ENCODE measurements at regions not wholly inside any gene's neighbourhood (a gene's known extent, or its start where the extent isn't known, plus 50 kb on each side); places are given as distances from the start of the nearest gene placed in this dataset.
"Not testable (repeated sequence)": the region's sequence is repeated elsewhere in the genome, so short reads cannot be mapped to it uniquely, and the experiment has no call there.

GRCh38 chr11:29061452-29061851 is 953.3 kb downstream of the METTL15 start:
- DNase-seq (ENCODE audit: low read depth) = no peak

GRCh38 chr11:29056487-29056886 is 948.3 kb downstream of the METTL15 start:
- DNase-seq (ENCODE audit: low read depth) = not testable (repeated sequence)

GRCh38 chr11:29051935-29052334 is 943.7 kb downstream of the METTL15 start:
- peak; percentile 47 for DNase-seq (ENCODE audit: low read depth)

GRCh38 chr11:29050962-29051361 is 942.8 kb downstream of the METTL15 start:
- not testable (repeated sequence) for DNase-seq (ENCODE audit: low read depth)

GRCh38 chr11:29040489-29040888 is 932.3 kb downstream of the METTL15 start:
- DNase-seq (ENCODE audit: low read depth) = no peak

GRCh38 chr11:29032384-29033149 is 924.4 kb downstream of the METTL15 start:
- no peak for DNase-seq (ENCODE audit: low read depth)

- no peak for DNase-seq (ENCODE audit: low read depth)
These were observed 921.3 kb downstream of the METTL15 start for GRCh38 chr11:29029452-29029851.

- DNase-seq (ENCODE audit: low read depth) = no peak
These were observed 919.2 kb downstream of the METTL15 start for GRCh38 chr11:29027436-29027835.

- no peak for DNase-seq (ENCODE audit: low read depth)
These were observed 918.1 kb downstream of the METTL15 start for GRCh38 chr11:29026286-29026685.

- no peak for DNase-seq (ENCODE audit: low read depth)
These were observed 916.8 kb downstream of the METTL15 start for GRCh38 chr11:29025001-29025400.

- no peak for DNase-seq (ENCODE audit: low read depth)
These were observed 916.2 kb downstream of the METTL15 start for GRCh38 chr11:29024386-29024785.

- DNase-seq (ENCODE audit: low read depth) = no peak
These were observed 915.6 kb downstream of the METTL15 start for GRCh38 chr11:29023761-29024160.

GRCh38 chr11:29022676-29023075 is 914.5 kb downstream of the METTL15 start:
- DNase-seq (ENCODE audit: low read depth) = no peak

GRCh38 chr11:29019960-29020683 is 911.9 kb downstream of the METTL15 start:
- peak; percentile 61 for DNase-seq (ENCODE audit: low read depth)

GRCh38 chr11:29018631-29019030 is 910.4 kb downstream of the METTL15 start:
- DNase-seq (ENCODE audit: low read depth) = peak; percentile 80

- no peak for DNase-seq (ENCODE audit: low read depth)
These were observed 909.8 kb downstream of the METTL15 start for GRCh38 chr11:29017941-29018340.

GRCh38 chr11:29012507-29012906 is 904.3 kb downstream of the METTL15 start:
- DNase-seq (ENCODE audit: low read depth) = no peak

- no peak for DNase-seq (ENCODE audit: low read depth)
These were observed 901.2 kb downstream of the METTL15 start for GRCh38 chr11:29009426-29009825.

- DNase-seq (ENCODE audit: low read depth) = peak; percentile 22
These were observed 900.3 kb downstream of the METTL15 start for GRCh38 chr11:29008481-29008880.

GRCh38 chr11:29006668-29007067 is 898.5 kb downstream of the METTL15 start:
- no peak for DNase-seq (ENCODE audit: low read depth)

- no peak for DNase-seq (ENCODE audit: low read depth)
These were observed 897.3 kb downstream of the METTL15 start for GRCh38 chr11:29005401-29005980.

GRCh38 chr11:29002816-29003215 is 894.6 kb downstream of the METTL15 start:
- DNase-seq (ENCODE audit: low read depth) = no peak

GRCh38 chr11:28999620-29000019 is 891.4 kb downstream of the METTL15 start:
- DNase-seq (ENCODE audit: low read depth) = no peak

Measured in renal cortical epithelial cell (primary cell).